Adrenal gland (tissue), 9 donors: ENCODE measurements at regions not wholly inside any gene's neighbourhood (a gene's known extent, or its start where the extent isn't known, plus 50 kb on each side); places are given as distances from the start of the nearest gene placed in this dataset.

Source experiments
- DNase-seq, 7 donors: peaks; one replicate each; pipeline ENCODE4 v3.0.0-alpha.2; 2019 to 2020
- H3K27ac ChIP-seq, 5 donors: fragments of 200-600 bp; sonication (generic) in 4 of 5; 1 replicate in 3 of 5; 2 replicates in 2 of 5; pipeline versions ENCODE4 v1.5.1 to v1.8.0; 2016 to 2020; ENCODE audit warnings: mild to moderate bottlenecking in 1 of 5
- H3K27me3 ChIP-seq: fragments of 200-600 bp; 2 replicates; pipeline ENCODE4 v1.8.0; 2021
- H3K36me3 ChIP-seq, 2 donors: fragments of 200-600 bp; replicated peaks in 1 of 2; 1 replicate in 1 of 2; 2 replicates in 1 of 2; pipeline versions ENCODE4 v1.5.1 to v1.8.0; 2018 to 2022
- H3K4me1 ChIP-seq, 2 donors: fragments of 200-600 bp; replicated peaks in 1 of 2; 1 replicate in 1 of 2; 2 replicates in 1 of 2; pipeline versions ENCODE4 v1.5.1 to v1.8.0; 2018 to 2021
- H3K4me3 ChIP-seq, 4 donors: fragments of 200-600 bp; sonication (generic) in 3 of 4; one replicate each; pipeline ENCODE4 v1.5.1; 2016 to 2018
- H3K9me3 ChIP-seq, 3 donors: fragments of 200-600 bp; sonication (generic) in 1 of 3; replicated peaks in 1 of 3; 1 replicate in 2 of 3; 2 replicates in 1 of 3; pipeline versions ENCODE4 v1.5.1 to v1.8.0; 2016 to 2021
- POLR2A ChIP-seq, 2 donors: fragments of 450-650 bp; IDR thresholded peaks; one replicate each; pipeline ENCODE4 v1.6.1; 2017; ENCODE audit warnings: antibody characterized with exemption in 2 of 2, mild to moderate bottlenecking in 2 of 2, moderate library complexity in 1 of 2
- WGBS, 4 donors: extraction: QIAGEN DNeasy Blood & Tissue Kit in 2 of 4; methylation state at CpG; one replicate each; pipeline versions ENCODE4 v1.1.5 to v1.1.7; 2013 to 2017; 5-methylcytosine and 5-hydroxymethylcytosine counted together
- intact Hi-C, 2 donors: fragments of 100-400 bp; cut with DNase I; formaldehyde crosslinking; loops; one replicate each; pipeline versions ENCODE4 v1.14.1 to v1.15.0; 2022 to 2023
- TF ChIP-seq, protein P1 (sequence below), 6 experiments: fragments of 450-650 bp in 4 of 6; fragments of 200-600 bp in 2 of 6; sonication (generic) in 1 of 6; IDR thresholded peaks; 1 replicate in 5 of 6; 2 replicates in 1 of 6; pipeline versions ENCODE4 v1.5.1 to v1.8.0; 2016 to 2021; ENCODE audit warnings: antibody characterized with exemption in 6 of 6, mild to moderate bottlenecking in 2 of 6, moderate library complexity in 1 of 6
- donor health status: healthy with polysubstance abuse.
- donor health status: Bipolar disorder and iron deficiency.
- donor health status: DM: yes; HTN: yes; CAD: no.
- donor health status: DM: no; HTN: no; CAD: no.
- donor health status: DM: no; HTN: no; CAD: no.

DNA sequence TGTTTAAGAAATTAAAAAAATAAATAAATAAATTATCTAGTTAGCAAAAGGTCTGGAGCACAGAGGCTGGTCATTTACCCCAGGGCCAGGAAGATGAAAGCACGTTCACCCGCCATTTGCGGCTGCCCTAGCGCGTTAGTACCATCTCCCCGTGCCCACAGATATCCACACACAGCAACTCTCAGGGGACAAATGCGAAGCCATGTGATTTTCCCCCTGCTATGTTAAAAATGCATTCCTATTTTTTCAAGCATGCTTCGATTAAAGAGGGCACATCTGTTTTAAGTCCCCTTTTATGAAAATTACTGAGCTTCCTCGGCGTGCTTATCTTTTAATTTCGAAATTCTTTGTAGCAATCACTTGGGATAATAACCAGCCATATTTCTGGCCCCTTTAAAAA is 56.9 kb upstream of the PIWIL1 start:
- H3K4me3 ChIP-seq: no peak overlapping the region
- 67 to 72% (median 71%) methylated on average over 11 of the region's 11 CpGs for WGBS, 4 donors
- intact Hi-C loops: no loop called here

DNA sequence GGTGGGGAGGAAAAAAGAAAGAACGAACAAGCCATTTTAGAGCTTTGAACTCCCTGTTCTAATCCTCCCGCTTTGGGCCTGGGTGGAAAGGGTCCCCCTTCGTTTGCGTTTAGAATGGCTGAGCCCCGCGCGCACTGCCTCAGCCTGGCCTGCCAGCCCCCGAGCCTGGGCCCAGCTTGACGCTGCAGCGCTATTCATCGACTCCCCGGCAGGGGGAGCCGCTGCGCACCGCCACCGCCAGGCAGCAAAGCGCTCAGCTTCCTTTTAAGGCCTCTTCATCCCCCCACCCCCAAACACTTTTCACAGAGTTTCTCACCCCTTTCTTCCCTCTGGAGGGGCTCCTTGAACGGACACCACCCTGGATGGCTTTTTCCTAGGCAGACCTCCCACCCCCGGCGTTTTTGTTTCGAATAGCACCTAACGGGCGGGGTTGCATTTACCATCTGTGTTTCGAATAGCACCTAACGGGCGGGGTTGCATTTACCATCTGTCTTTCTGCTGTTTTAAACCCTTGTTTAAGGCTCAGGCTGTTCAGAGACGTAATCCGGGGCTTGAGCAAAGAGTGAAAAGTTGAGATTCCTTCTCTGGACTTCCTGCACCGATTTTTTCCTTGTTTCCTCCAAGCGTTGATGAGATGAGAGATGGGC is 56.4 kb upstream of the PIWIL1 start:
- Histone ChIP-seq H3K9me3 (no peaks in the 10 kb centered on the region), H3K27ac (no peak overlapping the region), H3K4me1 (no peaks in the 10 kb centered on the region), H3K36me3 (no peaks in the 10 kb centered on the region), H3K27me3 (no peaks in the 10 kb centered on the region), H3K4me3 (no peak overlapping the region)
- peak in 3 of 7 donors; percentile 3 to 27 (median 18) for DNase-seq
- intact Hi-C loops: no loop called here
- WGBS, 4 donors: 29 to 45% (median 39%) methylated on average over 30 of the region's 30 CpGs
- TF ChIP-seq, protein P1, sequence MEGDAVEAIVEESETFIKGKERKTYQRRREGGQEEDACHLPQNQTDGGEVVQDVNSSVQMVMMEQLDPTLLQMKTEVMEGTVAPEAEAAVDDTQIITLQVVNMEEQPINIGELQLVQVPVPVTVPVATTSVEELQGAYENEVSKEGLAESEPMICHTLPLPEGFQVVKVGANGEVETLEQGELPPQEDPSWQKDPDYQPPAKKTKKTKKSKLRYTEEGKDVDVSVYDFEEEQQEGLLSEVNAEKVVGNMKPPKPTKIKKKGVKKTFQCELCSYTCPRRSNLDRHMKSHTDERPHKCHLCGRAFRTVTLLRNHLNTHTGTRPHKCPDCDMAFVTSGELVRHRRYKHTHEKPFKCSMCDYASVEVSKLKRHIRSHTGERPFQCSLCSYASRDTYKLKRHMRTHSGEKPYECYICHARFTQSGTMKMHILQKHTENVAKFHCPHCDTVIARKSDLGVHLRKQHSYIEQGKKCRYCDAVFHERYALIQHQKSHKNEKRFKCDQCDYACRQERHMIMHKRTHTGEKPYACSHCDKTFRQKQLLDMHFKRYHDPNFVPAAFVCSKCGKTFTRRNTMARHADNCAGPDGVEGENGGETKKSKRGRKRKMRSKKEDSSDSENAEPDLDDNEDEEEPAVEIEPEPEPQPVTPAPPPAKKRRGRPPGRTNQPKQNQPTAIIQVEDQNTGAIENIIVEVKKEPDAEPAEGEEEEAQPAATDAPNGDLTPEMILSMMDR (IDR thresholded peaks at IDR 0.05): peak in 5 of 6 experiments; percentile 15 to 67 (median 46)
- TF ChIP-seq POLR2A (IDR thresholded peaks at IDR 0.05): no peak

More for the DNA sequence above, 56.9 kb upstream of the PIWIL1 start:
- TF ChIP-seq, protein P1 (IDR thresholded peaks at IDR 0.05): no peak
- no peak for TF ChIP-seq POLR2A (IDR thresholded peaks at IDR 0.05)
- Histone ChIP-seq H3K9me3 (no peaks in the 10 kb centered on the region), H3K4me1 (no peaks in the 10 kb centered on the region), H3K27me3 (no peaks in the 10 kb centered on the region), H3K36me3 (no peaks in the 10 kb centered on the region), H3K27ac (no peak overlapping the region)
- no peak for DNase-seq

DNA sequence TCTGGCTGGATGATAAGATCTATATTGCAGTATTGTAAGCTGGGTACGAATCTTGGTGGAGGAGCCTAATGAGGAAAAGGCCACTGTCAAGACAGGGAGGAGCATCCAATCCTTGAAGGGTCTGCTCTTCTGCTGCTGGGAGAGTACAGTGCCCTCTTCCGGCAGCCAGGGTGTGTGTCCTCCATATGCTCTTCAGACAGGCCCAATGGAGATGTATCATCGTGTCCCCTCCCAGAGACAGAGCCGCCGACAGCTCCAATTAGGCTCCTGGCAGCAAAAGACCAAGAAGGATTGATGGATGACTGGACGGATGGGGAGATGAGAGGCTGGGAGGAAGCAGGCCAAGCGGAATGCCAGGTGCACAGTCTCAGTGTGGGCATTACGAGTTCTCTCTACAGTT is 51.6 kb upstream of the PIWIL1 start:
- H3K27me3 ChIP-seq: no peaks in the 10 kb centered on the region
- TF ChIP-seq, protein P1 (IDR thresholded peaks at IDR 0.05): no peak
- TF ChIP-seq POLR2A (IDR thresholded peaks at IDR 0.05): no peak

DNA sequence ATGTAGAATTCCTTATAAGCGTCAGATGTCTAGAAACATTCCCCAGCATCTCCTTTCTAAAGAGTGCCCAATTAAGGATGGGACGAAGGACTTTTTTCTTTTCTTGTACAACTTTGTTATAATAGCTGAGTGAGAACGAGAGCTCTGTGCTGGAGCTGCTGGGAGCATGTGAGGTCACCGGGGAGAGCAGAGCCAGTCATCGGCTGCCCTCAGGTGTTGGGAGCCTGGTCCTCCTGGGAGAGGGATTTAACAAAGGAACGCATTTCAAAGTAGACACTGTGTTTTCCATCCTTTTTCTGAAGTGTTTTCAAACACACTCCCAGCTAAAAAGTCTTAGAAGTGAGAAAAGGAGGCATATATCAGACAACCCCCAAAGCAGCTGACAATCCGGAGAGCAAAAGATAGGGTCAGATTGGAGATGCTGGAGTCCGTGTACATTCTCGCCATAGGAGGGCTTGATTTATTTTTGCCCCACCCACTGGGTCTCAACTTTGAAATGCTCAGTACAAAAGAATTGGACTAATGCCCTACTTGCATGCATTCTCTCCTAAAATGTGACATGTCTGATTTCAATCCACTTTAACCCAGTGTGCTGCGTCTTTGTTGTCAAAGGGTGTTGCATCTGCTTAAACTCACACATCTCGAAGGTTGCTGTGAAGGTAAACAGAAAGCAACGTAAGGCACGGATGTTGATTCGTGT is 50.8 kb upstream of the PIWIL1 start:
- DNase-seq: no peak
- Histone ChIP-seq H3K27me3 (no peaks in the 10 kb centered on the region), H3K4me3 (no peak overlapping the region), H3K36me3 (no peaks in the 10 kb centered on the region), H3K4me1 (no peaks in the 10 kb centered on the region), H3K27ac (no peak overlapping the region), H3K9me3 (no peaks in the 10 kb centered on the region)
- intact Hi-C loops: no loop called here
- 40 to 44% (median 42%) methylated on average over 14 of the region's 14 CpGs for WGBS, 4 donors
- TF ChIP-seq, protein P1 (IDR thresholded peaks at IDR 0.05): no peak
- TF ChIP-seq POLR2A (IDR thresholded peaks at IDR 0.05): no peak

More for the DNA sequence above, 51.6 kb upstream of the PIWIL1 start:
- no peak for DNase-seq
- no peak overlapping the region for H3K27ac ChIP-seq
- H3K4me3 ChIP-seq: no peak overlapping the region
- H3K4me1 ChIP-seq: no peaks in the 10 kb centered on the region
- H3K36me3 ChIP-seq: no peaks in the 10 kb centered on the region
- 28 to 43% (median 31%) methylated on average over 8 of the region's 8 CpGs for WGBS, 4 donors
- H3K9me3 ChIP-seq: no peaks in the 10 kb centered on the region
- intact Hi-C loops: no loop called here
